ENCODE measurements at regions not wholly inside any gene's neighbourhood (a gene's known extent, or its start where the extent isn't known, plus 50 kb on each side); places are given as distances from the start of the nearest gene placed in this dataset.

DNA sequence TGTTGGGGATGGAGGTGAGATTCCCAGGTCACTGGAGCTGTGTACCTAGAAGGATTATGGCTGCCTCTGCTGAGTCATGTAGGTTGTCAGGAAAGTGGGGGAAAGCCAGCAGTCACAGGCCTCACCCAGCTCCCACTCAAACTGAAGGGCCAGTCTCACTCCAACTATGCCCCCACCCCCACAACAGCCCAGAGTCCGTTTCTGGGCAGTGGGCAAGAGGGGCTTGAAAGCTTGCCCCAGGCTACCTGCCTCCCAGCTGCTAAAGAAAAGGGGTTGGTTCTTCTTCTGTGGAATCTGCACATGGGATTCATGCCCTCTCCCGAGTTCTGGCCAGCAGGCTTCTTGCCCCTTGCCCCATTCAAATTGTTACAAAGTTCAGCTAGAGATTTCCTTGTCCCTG is 116.0 kb upstream of the PGRMC2 start:
- H3K9me3 ChIP-seq (ENCODE audit: control insufficient read depth, low read depth, low read length), result no peaks in the 10 kb centered on the region
- no peak overlapping the region for H3K9ac ChIP-seq (ENCODE audit: low read length)
- no peaks in the 10 kb centered on the region for H3K36me3 ChIP-seq (ENCODE audit: control insufficient read depth, low read depth, low read length)
- H3K27me3 ChIP-seq (ENCODE audit: control insufficient read depth, insufficient read depth, low read length), result no peaks in the 10 kb centered on the region
- H3K27ac ChIP-seq (ENCODE audit: low read length), result no peak overlapping the region
- no peak overlapping the region for H3K4me3 ChIP-seq (ENCODE audit: low read length)
- no peaks in the 10 kb centered on the region for H3K4me1 ChIP-seq (ENCODE audit: control insufficient read depth, low read depth, low read length)

DNA sequence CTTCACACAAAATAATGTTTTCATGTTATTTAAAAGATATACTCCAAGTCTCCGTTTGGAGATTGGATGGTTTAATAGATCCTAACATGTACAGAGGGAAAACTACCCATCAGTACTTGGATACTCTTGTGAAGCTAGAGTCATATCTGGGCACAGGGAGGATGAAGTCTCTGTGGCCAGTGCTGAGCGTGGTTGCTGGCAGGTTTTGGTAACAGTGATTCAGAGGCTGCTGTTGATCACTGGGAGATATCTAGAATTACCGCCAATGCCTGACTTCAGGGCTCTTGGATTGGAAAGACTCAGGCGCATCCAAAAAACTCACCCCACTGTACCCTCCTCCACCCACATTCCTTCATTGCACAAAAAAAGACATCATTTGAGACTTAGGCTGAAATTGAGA is 107.2 kb upstream of the PGRMC2 start:
- no peak overlapping the region for H3K9ac ChIP-seq (ENCODE audit: low read length)
- H3K27me3 ChIP-seq (ENCODE audit: control insufficient read depth, insufficient read depth, low read length), result no peaks in the 10 kb centered on the region
- no peak overlapping the region for H3K4me3 ChIP-seq (ENCODE audit: low read length)
- H3K27ac ChIP-seq (ENCODE audit: low read length), result no peak overlapping the region
- H3K36me3 ChIP-seq (ENCODE audit: control insufficient read depth, low read depth, low read length), result no peaks in the 10 kb centered on the region
- H3K9me3 ChIP-seq (ENCODE audit: control insufficient read depth, low read depth, low read length), result peaks cover 4% of the 10 kb centered on the region
- H3K4me1 ChIP-seq (ENCODE audit: control insufficient read depth, low read depth, low read length), result no peaks in the 10 kb centered on the region

DNA sequence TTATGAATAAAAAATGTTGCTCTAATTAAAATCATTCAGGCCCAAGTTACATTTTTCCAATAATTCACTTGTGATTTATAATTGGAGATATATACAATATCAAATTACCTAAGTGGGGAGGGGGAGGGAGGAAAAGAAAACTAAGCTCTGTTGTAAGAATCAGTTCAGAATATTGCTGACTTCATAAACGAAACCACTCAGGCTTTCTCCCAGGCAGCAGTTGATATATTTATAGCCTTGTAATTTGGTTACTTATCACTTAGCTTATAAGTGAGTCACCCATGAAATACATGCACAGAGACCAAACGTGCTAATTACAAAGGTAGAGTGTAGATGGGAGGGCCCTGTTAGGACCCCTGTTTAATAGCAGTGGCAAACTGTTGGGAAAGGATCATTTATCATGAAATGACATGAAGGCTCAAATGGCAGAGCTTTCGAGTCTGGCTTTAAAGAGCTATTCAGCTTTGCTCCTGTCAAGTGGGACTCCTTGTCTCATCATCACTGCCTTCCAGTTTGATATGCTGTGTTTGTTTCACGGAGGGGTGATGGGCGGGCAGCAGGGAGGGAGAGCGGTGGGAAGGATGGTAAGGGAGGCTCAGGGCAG is 105.6 kb upstream of the PGRMC2 start:
- Histone ChIP-seq H3K4me1 (ENCODE audit: control insufficient read depth, low read depth, low read length) (no peaks in the 10 kb centered on the region), H3K9ac (ENCODE audit: low read length) (no peak overlapping the region), H3K9me3 (ENCODE audit: control insufficient read depth, low read depth, low read length) (peaks cover 4% of the 10 kb centered on the region), H3K36me3 (ENCODE audit: control insufficient read depth, low read depth, low read length) (no peaks in the 10 kb centered on the region), H3K27ac (ENCODE audit: low read length) (no peak overlapping the region), H3K27me3 (ENCODE audit: control insufficient read depth, insufficient read depth, low read length) (no peaks in the 10 kb centered on the region), H3K4me3 (ENCODE audit: low read length) (no peak overlapping the region)

DNA sequence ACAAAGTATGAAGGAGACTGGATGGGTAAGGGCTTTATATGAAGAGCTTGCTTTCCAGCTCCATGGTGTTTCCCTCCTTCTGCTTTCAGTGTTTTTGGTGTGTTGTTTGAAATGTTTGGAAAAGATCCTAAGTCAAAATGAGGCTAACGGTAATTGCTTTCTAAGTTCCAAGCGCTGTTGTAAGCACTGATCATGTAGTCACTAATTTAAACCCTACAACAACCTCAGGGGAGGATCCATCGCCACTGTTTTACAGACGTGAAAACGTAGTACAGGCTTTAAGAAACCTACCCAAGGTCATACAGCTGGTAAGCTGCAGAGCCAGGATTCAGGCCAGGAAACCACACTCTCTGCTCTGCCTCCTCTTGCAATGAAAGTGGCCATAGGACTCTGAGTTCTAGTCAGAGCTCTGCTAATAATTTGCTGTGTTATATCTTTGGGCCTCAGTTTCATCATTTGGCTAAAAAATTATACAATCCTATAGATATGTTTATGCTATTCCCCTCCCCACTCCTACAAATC is 102.9 kb upstream of the PGRMC2 start:
- no peak overlapping the region for H3K9ac ChIP-seq (ENCODE audit: low read length)
- H3K4me3 ChIP-seq (ENCODE audit: low read length), result no peak overlapping the region
- H3K9me3 ChIP-seq (ENCODE audit: control insufficient read depth, low read depth, low read length), result no peaks in the 10 kb centered on the region
- peaks cover 2% of the 10 kb centered on the region for H3K4me1 ChIP-seq (ENCODE audit: control insufficient read depth, low read depth, low read length)
- H3K36me3 ChIP-seq (ENCODE audit: control insufficient read depth, low read depth, low read length), result no peaks in the 10 kb centered on the region
- no peak overlapping the region for H3K27ac ChIP-seq (ENCODE audit: low read length)
- no peaks in the 10 kb centered on the region for H3K27me3 ChIP-seq (ENCODE audit: control insufficient read depth, insufficient read depth, low read length)

DNA sequence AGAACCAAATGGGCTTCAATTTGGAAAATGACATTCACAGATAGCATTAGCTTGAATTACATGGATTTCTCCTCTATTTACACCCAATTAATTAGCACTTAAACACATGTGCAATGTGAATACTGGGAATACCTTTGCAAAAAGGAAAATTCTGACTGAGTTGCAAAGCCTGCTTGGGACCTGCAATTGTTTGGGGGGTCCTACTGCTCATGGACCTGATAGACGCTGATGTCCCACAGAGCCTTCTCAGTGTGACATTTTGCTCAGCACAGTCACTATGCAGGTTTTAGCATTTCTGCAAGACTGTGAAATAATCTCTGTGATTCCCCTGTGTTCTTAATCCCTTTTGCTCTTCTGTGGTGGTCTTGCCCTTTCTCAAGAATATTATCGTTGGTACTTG is 101.2 kb upstream of the PGRMC2 start:
- H3K27ac ChIP-seq (ENCODE audit: low read length), result no peak overlapping the region
- no peaks in the 10 kb centered on the region for H3K9me3 ChIP-seq (ENCODE audit: control insufficient read depth, low read depth, low read length)
- H3K27me3 ChIP-seq (ENCODE audit: control insufficient read depth, insufficient read depth, low read length), result no peaks in the 10 kb centered on the region
- H3K4me3 ChIP-seq (ENCODE audit: low read length), result no peak overlapping the region
- H3K9ac ChIP-seq (ENCODE audit: low read length), result no peak overlapping the region
- H3K36me3 ChIP-seq (ENCODE audit: control insufficient read depth, low read depth, low read length), result no peaks in the 10 kb centered on the region
- H3K4me1 ChIP-seq (ENCODE audit: control insufficient read depth, low read depth, low read length), result peaks cover 9% of the 10 kb centered on the region

DNA sequence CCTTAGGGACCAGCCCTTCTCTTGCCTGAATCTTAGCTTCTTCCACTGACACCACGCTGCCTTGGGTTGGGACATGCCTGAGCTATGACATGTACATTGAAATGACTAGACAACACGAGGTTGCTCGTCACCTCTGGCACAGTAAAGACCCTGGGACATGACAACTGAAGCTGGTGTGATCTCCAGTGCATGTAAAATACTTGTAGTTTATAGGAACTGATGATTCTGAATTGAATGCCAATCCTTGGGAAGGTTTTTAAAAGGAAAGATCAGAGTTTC is 100.7 kb upstream of the PGRMC2 start:
- H3K36me3 ChIP-seq (ENCODE audit: control insufficient read depth, low read depth, low read length), result no peaks in the 10 kb centered on the region
- no peaks in the 10 kb centered on the region for H3K9me3 ChIP-seq (ENCODE audit: control insufficient read depth, low read depth, low read length)
- H3K27me3 ChIP-seq (ENCODE audit: control insufficient read depth, insufficient read depth, low read length), result no peaks in the 10 kb centered on the region
- peaks cover 9% of the 10 kb centered on the region for H3K4me1 ChIP-seq (ENCODE audit: control insufficient read depth, low read depth, low read length)
- no peak overlapping the region for H3K27ac ChIP-seq (ENCODE audit: low read length)
- H3K9ac ChIP-seq (ENCODE audit: low read length), result no peak overlapping the region
- H3K4me3 ChIP-seq (ENCODE audit: low read length), result no peak overlapping the region

DNA sequence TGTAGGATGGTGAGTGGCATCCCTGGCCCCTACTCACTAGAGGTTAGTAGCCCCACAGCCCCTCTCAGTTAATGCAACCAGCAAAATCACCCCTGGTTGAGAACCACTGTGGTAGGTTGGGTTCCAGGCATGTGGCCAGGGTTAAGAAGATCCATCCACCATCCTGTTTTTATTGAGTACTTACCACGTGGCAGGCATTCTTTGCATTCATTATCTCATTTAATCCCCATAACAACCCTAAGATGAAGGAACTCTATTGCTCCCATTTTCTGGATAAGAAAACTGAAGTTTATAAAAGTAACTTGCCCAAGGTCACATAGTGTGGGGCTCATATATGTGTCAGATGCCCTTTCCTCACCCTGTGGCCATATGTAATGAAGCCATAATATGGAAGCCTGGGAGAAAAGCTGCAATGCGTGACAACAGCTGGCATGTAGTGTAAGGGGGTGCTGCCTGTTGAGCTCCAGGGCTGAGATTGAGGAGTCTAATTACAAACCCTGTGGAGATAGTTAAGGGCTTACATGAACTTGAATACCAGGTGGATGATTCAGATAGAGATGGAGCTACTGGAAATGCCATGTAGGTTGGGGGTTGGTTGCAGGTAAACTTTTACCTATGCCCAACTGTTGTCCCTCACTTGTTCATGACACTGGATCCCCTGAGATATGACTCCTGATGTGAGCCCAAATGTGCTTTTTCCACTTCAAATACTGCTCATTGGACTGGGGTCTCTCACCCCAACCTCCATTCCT is 100.2 kb upstream of the PGRMC2 start:
- Histone ChIP-seq H3K9ac (ENCODE audit: low read length) (no peak overlapping the region), H3K27ac (ENCODE audit: low read length) (no peak overlapping the region)

DNA sequence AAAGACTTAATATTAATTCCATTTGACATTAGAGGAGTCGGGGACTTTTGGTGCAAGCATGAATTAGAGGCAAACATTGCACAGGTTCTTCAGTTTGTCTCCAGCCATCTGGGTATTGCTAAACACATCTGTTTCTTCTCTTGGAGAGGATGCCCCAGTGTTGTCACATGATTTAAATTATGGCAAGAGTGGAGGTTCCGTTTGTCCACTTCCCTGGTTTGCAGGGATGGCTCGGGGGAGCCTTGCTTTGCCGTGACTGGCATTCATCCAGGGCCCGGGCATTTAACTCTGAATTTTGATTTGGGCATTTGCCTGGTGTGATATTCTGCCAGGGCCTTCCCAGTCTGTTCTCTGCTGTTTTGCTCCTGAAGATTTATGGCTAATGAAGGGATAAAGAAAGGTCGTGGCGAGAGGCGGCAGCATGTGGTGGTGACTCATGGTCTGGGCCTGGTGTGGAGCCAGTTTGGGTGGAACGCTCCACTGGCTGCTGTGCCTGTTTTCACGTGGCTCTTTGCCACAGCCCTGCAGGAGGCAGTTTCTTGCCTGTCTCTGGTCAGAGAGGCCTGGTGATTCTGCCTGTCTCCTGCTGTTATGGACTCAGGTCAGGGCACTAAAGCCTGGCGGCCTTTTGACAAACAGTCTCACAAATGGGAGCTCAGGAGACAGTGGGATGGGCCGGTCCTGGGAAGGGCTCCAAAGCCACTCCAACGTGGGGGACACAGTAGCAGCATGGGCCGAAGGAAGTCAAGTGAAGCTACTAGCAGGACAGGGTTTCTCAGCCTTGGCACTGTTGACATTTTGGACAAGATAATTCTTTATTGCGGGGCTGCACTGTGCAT is 99.4 kb upstream of the PGRMC2 start:
- Histone ChIP-seq H3K27me3 (ENCODE audit: control insufficient read depth, insufficient read depth, low read length) (no peaks in the 10 kb centered on the region), H3K27ac (ENCODE audit: low read length) (no peak overlapping the region), H3K4me3 (ENCODE audit: low read length) (no peak overlapping the region), H3K9me3 (ENCODE audit: control insufficient read depth, low read depth, low read length) (no peaks in the 10 kb centered on the region), H3K9ac (ENCODE audit: low read length) (no peak overlapping the region), H3K4me1 (ENCODE audit: control insufficient read depth, low read depth, low read length) (peaks cover 9% of the 10 kb centered on the region), H3K36me3 (ENCODE audit: control insufficient read depth, low read depth, low read length) (no peaks in the 10 kb centered on the region)

More for the DNA sequence above, 100.2 kb upstream of the PGRMC2 start:
- H3K27me3 ChIP-seq (ENCODE audit: control insufficient read depth, insufficient read depth, low read length), result no peaks in the 10 kb centered on the region
- H3K9me3 ChIP-seq (ENCODE audit: control insufficient read depth, low read depth, low read length), result no peaks in the 10 kb centered on the region
- H3K36me3 ChIP-seq (ENCODE audit: control insufficient read depth, low read depth, low read length), result no peaks in the 10 kb centered on the region
- peaks cover 9% of the 10 kb centered on the region for H3K4me1 ChIP-seq (ENCODE audit: control insufficient read depth, low read depth, low read length)
- H3K4me3 ChIP-seq (ENCODE audit: low read length), result no peak overlapping the region

DNA sequence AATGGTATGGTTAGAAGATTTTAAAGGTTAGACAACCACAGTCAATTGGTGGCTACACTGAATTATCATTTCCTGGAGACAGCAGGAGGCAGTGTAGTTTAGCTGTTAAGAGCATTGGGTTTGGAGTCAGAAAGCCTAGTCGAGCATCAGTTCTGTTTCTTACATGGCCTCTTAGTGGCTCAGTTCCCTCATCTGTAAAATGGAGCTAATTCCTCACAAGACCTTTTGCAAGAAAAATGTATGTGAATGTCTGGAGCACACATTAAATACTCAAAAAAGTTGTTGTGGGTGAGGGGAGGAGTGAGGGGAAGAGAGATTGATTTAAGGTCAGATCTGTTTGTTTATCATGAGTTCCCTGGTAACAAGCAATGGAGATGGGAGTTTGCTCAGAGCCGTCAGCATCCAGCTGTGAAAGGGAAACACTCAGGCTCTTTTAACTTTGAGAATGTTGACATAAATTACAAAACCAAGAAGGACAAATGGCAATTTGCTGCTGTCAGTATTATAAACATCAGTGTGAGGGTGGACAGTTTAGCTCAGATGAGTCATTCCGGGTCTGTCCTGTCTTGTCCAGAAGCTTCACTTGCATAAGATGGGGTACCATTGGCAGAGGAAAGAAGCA is 98.2 kb upstream of the PGRMC2 start:
- H3K9ac ChIP-seq (ENCODE audit: low read length), result no peak overlapping the region
- H3K9me3 ChIP-seq (ENCODE audit: control insufficient read depth, low read depth, low read length), result no peaks in the 10 kb centered on the region
- no peak overlapping the region for H3K4me3 ChIP-seq (ENCODE audit: low read length)
- no peaks in the 10 kb centered on the region for H3K27me3 ChIP-seq (ENCODE audit: control insufficient read depth, insufficient read depth, low read length)
- H3K27ac ChIP-seq (ENCODE audit: low read length), result no peak overlapping the region
- H3K4me1 ChIP-seq (ENCODE audit: control insufficient read depth, low read depth, low read length), result peaks cover 9% of the 10 kb centered on the region
- no peaks in the 10 kb centered on the region for H3K36me3 ChIP-seq (ENCODE audit: control insufficient read depth, low read depth, low read length)

DNA sequence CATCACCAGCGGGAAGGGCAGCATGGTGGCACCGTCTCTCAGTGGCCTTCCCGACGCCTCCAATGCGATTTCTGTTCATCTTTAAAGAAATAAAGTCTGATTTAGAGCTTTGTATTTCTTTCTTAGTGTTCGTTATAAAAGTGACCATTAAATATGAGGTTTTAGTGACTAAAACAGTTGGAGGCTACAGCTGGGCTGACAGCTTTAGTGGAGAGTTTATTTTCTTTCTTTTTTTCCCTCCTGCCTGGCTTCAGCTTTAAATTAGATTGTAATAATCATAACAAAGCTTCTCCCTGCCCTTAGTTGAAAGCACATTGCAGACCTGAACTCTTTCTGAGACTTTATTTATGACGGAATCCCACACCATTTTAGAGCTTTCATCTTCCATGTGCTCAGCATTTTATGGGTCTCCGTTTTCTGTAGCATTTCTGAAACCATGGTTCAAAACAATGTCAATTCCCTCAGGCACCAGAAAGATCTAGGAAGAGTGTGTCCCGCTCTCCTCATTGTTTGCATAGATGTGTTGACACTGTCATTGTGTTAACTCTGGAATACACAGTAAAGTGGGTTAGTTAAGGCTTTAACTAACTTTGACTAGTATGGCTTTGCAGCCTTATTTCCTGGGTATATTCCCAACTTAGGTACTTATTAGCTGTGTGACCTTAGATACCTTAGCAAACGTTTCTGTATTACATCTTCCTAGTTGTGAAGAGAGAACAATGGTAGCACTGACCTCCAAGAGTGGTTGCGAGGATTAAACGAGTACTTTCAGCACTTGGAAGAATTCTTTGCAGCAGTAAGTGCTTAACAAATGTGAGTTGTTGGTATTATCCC is 97.4 kb upstream of the PGRMC2 start:
- Histone ChIP-seq H3K27me3 (ENCODE audit: control insufficient read depth, insufficient read depth, low read length) (no peaks in the 10 kb centered on the region), H3K4me3 (ENCODE audit: low read length) (no peak overlapping the region), H3K27ac (ENCODE audit: low read length) (no peak overlapping the region), H3K36me3 (ENCODE audit: control insufficient read depth, low read depth, low read length) (no peaks in the 10 kb centered on the region), H3K4me1 (ENCODE audit: control insufficient read depth, low read depth, low read length) (peaks cover 9% of the 10 kb centered on the region), H3K9ac (ENCODE audit: low read length) (no peak overlapping the region), H3K9me3 (ENCODE audit: control insufficient read depth, low read depth, low read length) (no peaks in the 10 kb centered on the region)

DNA sequence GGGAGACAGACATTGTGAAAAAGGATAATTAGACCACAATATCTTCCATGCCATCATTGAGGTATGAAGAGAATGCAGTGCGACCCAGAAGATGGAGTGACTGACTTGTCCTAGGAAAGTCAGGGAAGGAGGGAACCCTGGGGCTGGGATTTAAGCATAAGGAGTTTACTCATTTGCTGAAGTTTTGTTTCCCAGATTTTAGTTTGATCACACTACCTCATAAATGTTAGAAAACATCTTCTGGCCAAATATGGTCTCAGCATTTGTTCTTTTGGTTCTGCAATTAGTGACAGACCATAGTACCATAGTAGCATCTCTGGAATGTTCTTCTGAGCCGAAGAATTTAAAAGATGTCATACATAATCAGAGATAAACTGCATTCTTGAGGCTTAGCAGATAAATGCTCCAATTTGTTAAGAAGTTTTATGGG is 96.5 kb upstream of the PGRMC2 start:
- no peaks in the 10 kb centered on the region for H3K9me3 ChIP-seq (ENCODE audit: control insufficient read depth, low read depth, low read length)
- no peak overlapping the region for H3K9ac ChIP-seq (ENCODE audit: low read length)
- no peak overlapping the region for H3K27ac ChIP-seq (ENCODE audit: low read length)
- no peak overlapping the region for H3K4me3 ChIP-seq (ENCODE audit: low read length)
- no peaks in the 10 kb centered on the region for H3K27me3 ChIP-seq (ENCODE audit: control insufficient read depth, insufficient read depth, low read length)
- H3K36me3 ChIP-seq (ENCODE audit: control insufficient read depth, low read depth, low read length), result no peaks in the 10 kb centered on the region
- peaks cover 9% of the 10 kb centered on the region for H3K4me1 ChIP-seq (ENCODE audit: control insufficient read depth, low read depth, low read length)
